ENCODE measurements at regions not wholly inside any gene's neighbourhood (a gene's known extent, or its start where the extent isn't known, plus 50 kb on each side); places are given as distances from the start of the nearest gene placed in this dataset.

DNA sequence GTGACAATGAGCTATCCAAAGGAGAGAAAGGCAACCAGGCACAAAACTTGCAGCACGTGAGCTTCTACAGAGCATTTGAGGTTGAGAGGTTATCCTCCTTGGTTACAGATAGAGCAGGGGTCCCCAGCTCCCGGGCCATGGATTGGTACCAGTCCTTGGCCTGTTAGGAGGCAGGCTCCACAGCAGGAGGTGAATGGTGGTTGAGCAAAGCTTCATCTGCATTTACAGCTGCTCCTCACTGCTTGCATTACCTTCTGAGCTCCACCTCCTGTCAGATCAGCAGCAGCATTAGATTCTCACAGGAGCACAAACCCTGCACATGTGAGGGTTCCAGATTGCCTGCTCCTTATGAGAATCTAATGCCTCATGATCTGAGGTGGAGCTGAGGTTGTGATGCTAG, 57.8 kb upstream of the ST8SIA3 start:
- TF ChIP-seq SUZ12 (IDR thresholded peaks at IDR 0.05) (no peak), HDGF (IDR thresholded peaks at IDR 0.05; ENCODE audit: borderline replicate concordance) (no peak), ELF4 (IDR thresholded peaks at IDR 0.05) (no peak), SP1 (IDR thresholded peaks at IDR 0.05) (no peak)

Data from HEK293T (cell line).